Skeletal muscle satellite cell (primary cell): ENCODE measurements at regions not wholly inside any gene's neighbourhood (a gene's known extent, or its start where the extent isn't known, plus 50 kb on each side); places are given as distances from the start of the nearest gene placed in this dataset.
A peak's percentile ranks its signal among the peaks of the same experiment; 100 is the strongest.

ENCODE experiments used
- H3K27me3 ChIP-seq: 2 replicates; pipeline ENCODE4 v1.7.0; 2013; ENCODE audit warnings: low read length; ENCODE audit not compliant: control insufficient read depth, insufficient read depth
- H3K36me3 ChIP-seq: 2 replicates; pipeline ENCODE4 v1.7.0; 2013; ENCODE audit warnings: mild to moderate bottlenecking, control low read depth, low read length; ENCODE audit not compliant: insufficient read depth
- H3K4me1 ChIP-seq: 2 replicates; pipeline ENCODE4 v1.7.0; 2013; ENCODE audit warnings: low read length; ENCODE audit not compliant: control insufficient read depth, insufficient read depth
- H3K4me2 ChIP-seq: 2 replicates; pipeline ENCODE4 v1.7.0; 2013; ENCODE audit warnings: mild to moderate bottlenecking, low read length
- H3K4me3 ChIP-seq: 2 replicates; pipeline ENCODE4 v1.7.0; 2013; ENCODE audit warnings: low read length
- H3K9ac ChIP-seq: 2 replicates; pipeline ENCODE4 v1.7.0; 2013; ENCODE audit warnings: mild to moderate bottlenecking, low read depth, low read length, moderate library complexity
- H3K9me3 ChIP-seq: replicated peaks from 2 replicates; pipeline ENCODE4 v1.7.0; 2013; ENCODE audit warnings: mild to moderate bottlenecking, control low read depth, low read length

- H3K4me1 ChIP-seq: peaks cover 32% of the 10 kb centered on the region
- H3K4me2 ChIP-seq: peak overlapping the region; percentile 18
- no peak overlapping the region for H3K4me3 ChIP-seq
- H3K9ac ChIP-seq: no peak overlapping the region
- no peaks in the 10 kb centered on the region for H3K9me3 ChIP-seq
- H3K36me3 ChIP-seq: no peaks in the 10 kb centered on the region
- no peaks in the 10 kb centered on the region for H3K27me3 ChIP-seq
Observed at GRCh38 chr21:15221799-15222386, 157.1 kb upstream of the NRIP1 start.

GRCh38 chr21:15222707-15223106 is 157.9 kb upstream of the NRIP1 start:
- Histone ChIP-seq H3K4me3 (no peak overlapping the region), H3K9ac (no peak overlapping the region), H3K4me2 (peak overlapping the region; percentile 18), H3K4me1 (peaks cover 32% of the 10 kb centered on the region), H3K9me3 (no peaks in the 10 kb centered on the region), H3K27me3 (no peaks in the 10 kb centered on the region), H3K36me3 (no peaks in the 10 kb centered on the region)

- H3K4me1 ChIP-seq: peaks cover 32% of the 10 kb centered on the region
- H3K36me3 ChIP-seq: no peaks in the 10 kb centered on the region
- no peaks in the 10 kb centered on the region for H3K9me3 ChIP-seq
- H3K4me3 ChIP-seq: peak overlapping the region; percentile 15
- no peaks in the 10 kb centered on the region for H3K27me3 ChIP-seq
- peak overlapping the region; percentile 21 for H3K4me2 ChIP-seq
- no peak overlapping the region for H3K9ac ChIP-seq
Observed at GRCh38 chr21:15224346-15225086, 159.7 kb upstream of the NRIP1 start.

- Histone ChIP-seq H3K36me3 (no peaks in the 10 kb centered on the region), H3K9ac (no peak overlapping the region), H3K27me3 (no peaks in the 10 kb centered on the region), H3K9me3 (no peaks in the 10 kb centered on the region), H3K4me1 (peaks cover 17% of the 10 kb centered on the region), H3K4me2 (no peak overlapping the region), H3K4me3 (no peak overlapping the region)
Observed at GRCh38 chr21:15227919-15228318, 163.1 kb upstream of the NRIP1 start.

- Histone ChIP-seq H3K4me2 (no peak overlapping the region), H3K9me3 (no peaks in the 10 kb centered on the region), H3K9ac (no peak overlapping the region), H3K4me3 (no peak overlapping the region), H3K4me1 (peaks cover 5% of the 10 kb centered on the region), H3K27me3 (no peaks in the 10 kb centered on the region), H3K36me3 (no peaks in the 10 kb centered on the region)
Observed at GRCh38 chr21:15229390-15229789, 164.6 kb upstream of the NRIP1 start.

- Histone ChIP-seq H3K36me3 (no peaks in the 10 kb centered on the region), H3K9me3 (no peaks in the 10 kb centered on the region), H3K4me2 (no peak overlapping the region), H3K4me3 (no peak overlapping the region), H3K4me1 (no peaks in the 10 kb centered on the region), H3K27me3 (no peaks in the 10 kb centered on the region), H3K9ac (no peak overlapping the region)
Observed at GRCh38 chr21:15233611-15234010, 168.8 kb upstream of the NRIP1 start.

GRCh38 chr21:15236111-15236510 is 171.3 kb upstream of the NRIP1 start:
- Histone ChIP-seq H3K4me3 (no peak overlapping the region), H3K9ac (no peak overlapping the region), H3K4me1 (peaks cover 9% of the 10 kb centered on the region), H3K27me3 (no peaks in the 10 kb centered on the region), H3K4me2 (no peak overlapping the region), H3K36me3 (no peaks in the 10 kb centered on the region), H3K9me3 (no peaks in the 10 kb centered on the region)

GRCh38 chr21:15240848-15241247 is 176.0 kb upstream of the NRIP1 start:
- H3K9ac ChIP-seq: no peak overlapping the region
- peak overlapping the region; percentile 33 for H3K4me2 ChIP-seq
- H3K9me3 ChIP-seq: no peaks in the 10 kb centered on the region
- peaks cover 30% of the 10 kb centered on the region for H3K4me1 ChIP-seq
- no peak overlapping the region for H3K4me3 ChIP-seq
- no peaks in the 10 kb centered on the region for H3K36me3 ChIP-seq
- no peaks in the 10 kb centered on the region for H3K27me3 ChIP-seq

- Histone ChIP-seq H3K4me2 (no peak overlapping the region), H3K9ac (no peak overlapping the region), H3K4me1 (peaks cover 40% of the 10 kb centered on the region), H3K4me3 (no peak overlapping the region), H3K9me3 (no peaks in the 10 kb centered on the region), H3K36me3 (no peaks in the 10 kb centered on the region), H3K27me3 (no peaks in the 10 kb centered on the region)
Observed at GRCh38 chr21:15241997-15242736, 177.4 kb upstream of the NRIP1 start.

- Histone ChIP-seq H3K4me3 (no peak overlapping the region), H3K9me3 (no peaks in the 10 kb centered on the region), H3K4me1 (peaks cover 40% of the 10 kb centered on the region), H3K9ac (no peak overlapping the region), H3K36me3 (no peaks in the 10 kb centered on the region), H3K4me2 (no peak overlapping the region), H3K27me3 (no peaks in the 10 kb centered on the region)
Observed at GRCh38 chr21:15242906-15243305, 178.1 kb upstream of the NRIP1 start.

GRCh38 chr21:15243406-15243805 is 178.6 kb upstream of the NRIP1 start:
- Histone ChIP-seq H3K4me1 (peaks cover 40% of the 10 kb centered on the region), H3K4me2 (no peak overlapping the region), H3K9me3 (no peaks in the 10 kb centered on the region), H3K36me3 (no peaks in the 10 kb centered on the region), H3K4me3 (no peak overlapping the region), H3K27me3 (no peaks in the 10 kb centered on the region), H3K9ac (no peak overlapping the region)
